Neuronal stem cell (in vitro differentiated cells): ENCODE measurements at regions not wholly inside any gene's neighbourhood (a gene's known extent, or its start where the extent isn't known, plus 50 kb on each side); places are given as distances from the start of the nearest gene placed in this dataset.

Experiments used
- DNase-seq: peaks from one replicate; pipeline ENCODE4 v3.0.0-alpha.2; 2013; ENCODE audit warnings: low spot score
- H2AFZ ChIP-seq: one replicate; pipeline ENCODE4 v1.6.1; 2013; ENCODE audit warnings: mild to moderate bottlenecking, low read length, inconsistent platforms
- H2AK5ac ChIP-seq: 2 replicates; pipeline ENCODE4 v1.6.1; 2013; ENCODE audit warnings: low read depth, mild to moderate bottlenecking, inconsistent platforms, low read length, moderate library complexity, mixed read lengths
- H2BK120ac ChIP-seq: 2 replicates; pipeline ENCODE4 v1.6.1; 2013; ENCODE audit warnings: low read depth, mild to moderate bottlenecking, inconsistent platforms, low read length, moderate library complexity, mixed read lengths
- H2BK12ac ChIP-seq: one replicate; pipeline ENCODE4 v1.6.1; 2013; ENCODE audit warnings: low read length, inconsistent platforms
- H2BK15ac ChIP-seq: 2 replicates; pipeline ENCODE4 v1.6.1; 2013; ENCODE audit warnings: mild to moderate bottlenecking, low read length, inconsistent platforms, mixed read lengths
- H2BK5ac ChIP-seq: one replicate; pipeline ENCODE4 v1.6.1; 2013; ENCODE audit warnings: inconsistent platforms, mild to moderate bottlenecking, low read length, moderate library complexity
- H3K14ac ChIP-seq: one replicate; pipeline ENCODE4 v1.6.1; 2013; ENCODE audit warnings: low read length, inconsistent platforms
- H3K18ac ChIP-seq: 2 replicates; pipeline ENCODE4 v1.6.1; 2013; ENCODE audit warnings: low read length, inconsistent platforms
- H3K23ac ChIP-seq: 2 replicates; pipeline ENCODE4 v1.6.1; 2013; ENCODE audit warnings: low read depth, mild to moderate bottlenecking, mixed read lengths, low read length, inconsistent platforms; ENCODE audit not compliant: poor library complexity
- H3K27ac ChIP-seq: replicated peaks from 3 replicates; pipeline ENCODE4 v1.5.1; 2013; ENCODE audit warnings: low read length, inconsistent platforms
- H3K27me3 ChIP-seq, 3 experiments: 2 replicates each; pipeline ENCODE4 v1.6.1; 2013; ENCODE audit warnings: low read length in 3 of 3, mild to moderate bottlenecking in 2 of 3, inconsistent platforms in 1 of 3, low read depth in 1 of 3, mixed read lengths in 1 of 3, moderate library complexity in 1 of 3; ENCODE audit not compliant: control insufficient read depth in 3 of 3, insufficient read depth in 3 of 3
- H3K36me3 ChIP-seq, 2 donors: replicated peaks in 1 of 2; 2 replicates each; pipeline ENCODE4 v1.6.1; 2013; ENCODE audit warnings: low read length in 2 of 2; ENCODE audit not compliant: control insufficient read depth in 2 of 2, insufficient read depth in 2 of 2
- H3K4ac ChIP-seq: 2 replicates; pipeline ENCODE4 v1.6.1; 2013; ENCODE audit warnings: inconsistent platforms, mild to moderate bottlenecking, low read length, moderate library complexity
- H3K4me1 ChIP-seq, 2 donors: 1 replicate in 1 of 2; 2 replicates in 1 of 2; pipeline ENCODE4 v1.6.1; 2013; ENCODE audit warnings: low read length in 2 of 2, low read depth in 1 of 2; ENCODE audit not compliant: control insufficient read depth in 2 of 2, insufficient read depth in 1 of 2
- H3K4me2 ChIP-seq: one replicate; pipeline ENCODE4 v1.6.1; 2013; ENCODE audit warnings: mild to moderate bottlenecking, low read length, inconsistent platforms; ENCODE audit not compliant: insufficient read depth, poor library complexity, severe bottlenecking
- H3K4me3 ChIP-seq, 2 donors: 2 replicates each; pipeline ENCODE4 v1.5.1; 2013; ENCODE audit warnings: low read length in 2 of 2, mild to moderate bottlenecking in 2 of 2, inconsistent platforms in 1 of 2, moderate library complexity in 1 of 2
- H3K79me1 ChIP-seq: one replicate; pipeline ENCODE4 v1.6.1; 2013; ENCODE audit warnings: low read depth, mild to moderate bottlenecking, inconsistent platforms, low read length, moderate library complexity
- H3K9ac ChIP-seq: one replicate; pipeline ENCODE4 v1.6.1; 2013; ENCODE audit warnings: mild to moderate bottlenecking, low read depth, low read length, inconsistent platforms; ENCODE audit not compliant: poor library complexity
- H3K9me3 ChIP-seq, 2 donors: replicated peaks in 1 of 2; 2 replicates each; pipeline versions ENCODE3 to v1.6.1; 2013; ENCODE audit warnings: low read length in 2 of 2, mild to moderate bottlenecking in 2 of 2, inconsistent platforms in 1 of 2, low read depth in 1 of 2, mixed read lengths in 1 of 2, moderate library complexity in 1 of 2; ENCODE audit not compliant: control insufficient read depth in 2 of 2, insufficient read depth in 1 of 2
- H4K8ac ChIP-seq: one replicate; pipeline ENCODE4 v1.6.1; 2013; ENCODE audit warnings: low read depth, mild to moderate bottlenecking, inconsistent platforms, low read length, moderate library complexity
- H4K91ac ChIP-seq: one replicate; pipeline ENCODE4 v1.6.1; 2013; ENCODE audit warnings: low read length, low read depth, mild to moderate bottlenecking, inconsistent platforms; ENCODE audit not compliant: poor library complexity
- WGBS, 2 donors: extraction: QIAGEN DNeasy Blood & Tissue Kit; methylation state at CpG; one replicate each; pipeline ENCODE4 v1.1.7; 2013; ENCODE audit warnings: missing lambda C conversion rate in 2 of 2, mixed read lengths in 1 of 2; ENCODE audit not compliant: insufficient read length in 2 of 2, insufficient replicate concordance in 1 of 2; ENCODE audit errors: extremely low coverage in 2 of 2; 5-methylcytosine and 5-hydroxymethylcytosine counted together

DNA sequence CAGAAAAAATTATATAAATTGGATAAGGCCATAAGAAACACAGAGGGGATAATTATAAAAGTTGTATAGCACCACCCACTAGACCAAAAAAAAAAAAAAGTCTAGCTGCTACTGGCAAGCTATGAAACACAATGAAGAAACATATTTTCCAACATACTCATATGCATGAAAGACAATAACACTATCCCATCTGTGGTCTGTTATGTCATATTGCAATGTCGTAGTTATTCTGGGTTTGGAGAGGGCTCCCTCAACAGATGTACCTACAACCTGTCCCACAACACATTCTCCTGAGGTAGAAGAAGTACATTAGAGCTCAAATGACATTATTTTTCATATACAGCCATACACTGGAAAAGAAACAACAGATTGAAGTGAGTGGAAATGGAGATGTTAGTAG lies 517.6 kb upstream of the ADGRL4 start:
- no CpG with 5 or more reads among the region's 1 CpG for WGBS, 2 donors
- no peak overlapping the region for H2BK5ac ChIP-seq

DNA sequence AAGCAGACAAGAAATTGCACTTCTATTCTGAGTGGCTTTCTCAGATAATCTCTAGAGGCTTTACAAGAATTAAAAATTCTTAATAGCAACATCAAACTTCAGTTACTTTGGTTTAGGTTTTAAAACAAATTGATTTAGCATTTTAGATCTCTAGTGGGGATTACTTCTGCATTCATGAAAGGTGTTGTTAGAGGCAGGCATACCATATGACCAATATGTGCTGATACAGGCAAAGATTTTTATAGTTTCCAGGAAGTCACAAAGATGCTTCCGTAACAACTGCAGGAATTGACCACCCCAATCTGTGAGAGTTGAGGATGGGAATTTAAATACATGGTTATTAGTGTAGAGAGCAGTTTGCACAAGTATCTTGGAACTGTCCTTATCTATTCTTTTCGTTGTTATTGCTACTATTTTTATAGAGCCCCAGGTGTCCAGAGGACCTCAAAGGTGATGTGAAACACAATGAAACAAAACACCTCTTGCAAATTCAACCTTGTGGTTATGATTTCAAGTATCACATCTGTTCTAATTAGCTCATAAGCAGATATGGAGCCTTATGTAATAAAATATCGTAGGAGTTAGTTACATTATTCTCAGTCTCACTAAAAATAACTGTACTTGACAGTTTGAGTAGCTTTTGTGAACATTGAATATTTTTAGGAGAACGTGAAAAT lies 512.7 kb upstream of the ADGRL4 start:
- no peaks in the 10 kb centered on the region for H3K79me1 ChIP-seq
- no peak overlapping the region for H3K9ac ChIP-seq
- no peak overlapping the region for H3K18ac ChIP-seq
- no peak overlapping the region for H2BK15ac ChIP-seq
- no peak for DNase-seq
- H2AFZ ChIP-seq = no peak overlapping the region
- no peak overlapping the region for H3K27ac ChIP-seq
- H3K14ac ChIP-seq = no peak overlapping the region
- H3K4ac ChIP-seq = no peak overlapping the region
- H3K36me3 ChIP-seq = no peaks in the 10 kb centered on the region
- H2BK5ac ChIP-seq = no peak overlapping the region
- no peaks in the 10 kb centered on the region for H3K4me1 ChIP-seq
- H2AK5ac ChIP-seq = no peak overlapping the region
- no peak overlapping the region for H2BK120ac ChIP-seq
- no CpG with 5 or more reads among the region's 4 CpGs for WGBS, 2 donors
- no peak overlapping the region for H3K23ac ChIP-seq
- H4K8ac ChIP-seq = no peak overlapping the region
- no peaks in the 10 kb centered on the region for H3K9me3 ChIP-seq
- no peaks in the 10 kb centered on the region for H3K27me3 ChIP-seq
- no peak overlapping the region for H4K91ac ChIP-seq
- no peak overlapping the region for H2BK12ac ChIP-seq
- H3K4me3 ChIP-seq = no peak overlapping the region
- H3K4me2 ChIP-seq = no peak overlapping the region

More for the DNA sequence above, 517.6 kb upstream of the ADGRL4 start:
- H3K36me3 ChIP-seq = no peaks in the 10 kb centered on the region
- no peak overlapping the region for H2BK120ac ChIP-seq
- no peak overlapping the region for H2BK15ac ChIP-seq
- no peak overlapping the region for H2AFZ ChIP-seq
- no peak overlapping the region for H4K8ac ChIP-seq
- H3K4me2 ChIP-seq = no peak overlapping the region
- no peak overlapping the region for H3K4me3 ChIP-seq
- no peaks in the 10 kb centered on the region for H3K9me3 ChIP-seq
- H3K9ac ChIP-seq = no peak overlapping the region
- H3K14ac ChIP-seq = no peak overlapping the region
- H3K23ac ChIP-seq = no peak overlapping the region
- H3K27ac ChIP-seq = no peak overlapping the region
- H3K27me3 ChIP-seq = no peaks in the 10 kb centered on the region
- no peaks in the 10 kb centered on the region for H3K79me1 ChIP-seq
- no peak overlapping the region for H2BK12ac ChIP-seq
- no peaks in the 10 kb centered on the region for H3K4me1 ChIP-seq
- H4K91ac ChIP-seq = no peak overlapping the region
- H3K18ac ChIP-seq = no peak overlapping the region
- H2AK5ac ChIP-seq = no peak overlapping the region
- no peak overlapping the region for H3K4ac ChIP-seq
- DNase-seq = no peak

DNA sequence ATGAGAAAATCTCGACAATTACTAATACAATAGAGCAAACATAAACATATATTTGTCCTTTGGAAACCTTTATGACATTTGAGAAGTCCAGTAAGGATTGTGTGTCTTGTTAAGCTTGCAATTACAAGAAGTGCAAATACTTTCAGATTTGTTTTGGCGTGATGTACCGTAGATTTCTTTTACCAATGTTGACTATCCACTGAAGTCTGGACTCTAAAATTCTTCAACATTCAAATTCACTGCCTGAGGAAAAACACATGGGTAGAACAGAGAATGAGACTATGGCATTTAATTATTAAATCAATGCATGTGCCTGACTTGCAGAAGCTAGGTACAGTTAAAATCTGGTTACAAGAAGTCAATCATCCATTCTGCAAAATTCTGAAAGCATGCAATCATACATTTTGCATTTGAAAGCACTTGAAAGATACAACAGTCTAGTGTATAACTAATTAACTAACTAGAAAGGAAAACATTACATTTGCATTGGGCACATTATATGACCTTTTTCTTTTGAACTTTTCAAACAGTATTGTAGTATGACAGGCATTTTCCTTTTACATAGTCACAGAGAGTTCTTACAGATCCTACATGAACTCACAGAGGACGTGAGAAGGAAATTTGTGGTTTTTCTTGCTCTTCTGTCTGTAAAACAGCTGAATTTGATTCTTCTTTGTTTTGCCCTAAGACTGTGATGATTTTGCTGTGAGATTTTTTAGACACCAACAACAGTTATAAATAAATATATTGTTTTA lies 511.1 kb upstream of the ADGRL4 start:
- H3K23ac ChIP-seq = no peak overlapping the region
- no peak overlapping the region for H3K4me2 ChIP-seq
- no peak overlapping the region for H3K14ac ChIP-seq
- no peak overlapping the region for H4K91ac ChIP-seq
- H3K18ac ChIP-seq = no peak overlapping the region
- H3K36me3 ChIP-seq = no peaks in the 10 kb centered on the region
- H3K9ac ChIP-seq = no peak overlapping the region
- H3K79me1 ChIP-seq = no peaks in the 10 kb centered on the region
- no peak overlapping the region for H2AFZ ChIP-seq
- H2BK12ac ChIP-seq = no peak overlapping the region
- no peak overlapping the region for H2AK5ac ChIP-seq
- no peak overlapping the region for H3K27ac ChIP-seq
- H2BK120ac ChIP-seq = no peak overlapping the region
- no CpG with 5 or more reads among the region's 4 CpGs for WGBS, 2 donors
- H2BK15ac ChIP-seq = no peak overlapping the region
- no peaks in the 10 kb centered on the region for H3K27me3 ChIP-seq
- H3K4me3 ChIP-seq = no peak overlapping the region
- no peak overlapping the region for H4K8ac ChIP-seq
- no peak overlapping the region for H3K4ac ChIP-seq
- no peaks in the 10 kb centered on the region for H3K4me1 ChIP-seq
- no peak for DNase-seq
- no peak overlapping the region for H2BK5ac ChIP-seq
- H3K9me3 ChIP-seq = no peaks in the 10 kb centered on the region

DNA sequence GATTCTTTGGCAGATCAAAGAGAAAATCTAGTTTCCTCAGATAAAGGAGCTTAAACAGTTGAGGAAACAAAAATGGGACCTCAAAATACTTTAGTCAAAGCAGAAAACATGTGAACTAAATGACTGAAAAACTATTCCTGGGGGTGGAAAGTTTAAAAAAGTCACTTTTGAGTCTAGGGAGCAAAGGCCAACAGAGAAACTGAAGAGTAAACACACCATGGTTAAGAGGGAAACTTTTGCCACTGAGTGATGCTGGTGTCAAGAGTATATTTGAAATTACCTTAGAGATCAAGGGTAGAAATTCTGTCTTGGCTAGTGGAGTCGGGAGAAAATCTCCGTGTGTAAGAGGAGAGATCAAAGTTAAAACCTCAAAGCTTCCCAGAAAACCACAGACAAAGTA lies 501.2 kb upstream of the ADGRL4 start:
- no CpG with 5 or more reads among the region's 2 CpGs for WGBS, 2 donors
- Histone ChIP-seq H3K36me3 (no peaks in the 10 kb centered on the region), H3K9me3 (no peaks in the 10 kb centered on the region), H3K27me3 (no peaks in the 10 kb centered on the region), H2BK120ac (no peak overlapping the region), H2BK5ac (no peak overlapping the region), H2BK12ac (no peak overlapping the region), H3K9ac (no peak overlapping the region), H3K27ac (no peak overlapping the region), H3K18ac (no peak overlapping the region), H4K8ac (no peak overlapping the region), H3K23ac (no peak overlapping the region), H3K4me2 (no peak overlapping the region), H2BK15ac (no peak overlapping the region), H3K14ac (no peak overlapping the region), H4K91ac (no peak overlapping the region), H3K4me3 (no peak overlapping the region), H2AFZ (no peak overlapping the region), H3K79me1 (no peaks in the 10 kb centered on the region), H3K4me1 (no peaks in the 10 kb centered on the region), H3K4ac (no peak overlapping the region), H2AK5ac (no peak overlapping the region)
- no peak for DNase-seq
